NCI-H2107 treated with DMSO at 0.1 percent for 48 hours (cell line): ENCODE measurements at regions not wholly inside any gene's neighbourhood (a gene's known extent, or its start where the extent isn't known, plus 50 kb on each side); places are given as distances from the start of the nearest gene placed in this dataset.

Experiments used
- DNase-seq: peaks from one replicate; lab custom pipeline; 2025; ENCODE audit not compliant: unreplicated experiment; lab: John Stamatoyannopoulos, UW

- DNase-seq: no peak
These were observed 137.7 kb upstream of the POM121L12 start for GRCh38 chr7:52897713-52898112.

- DNase-seq: no peak
These were observed 138.1 kb upstream of the POM121L12 start for GRCh38 chr7:52897288-52897687.

GRCh38 chr7:52877240-52877639 is 158.2 kb upstream of the POM121L12 start:
- DNase-seq: no peak

- no peak for DNase-seq
These were observed 159.0 kb upstream of the POM121L12 start for GRCh38 chr7:52876402-52876801.

- no peak for DNase-seq
These were observed 171.8 kb upstream of the POM121L12 start for GRCh38 chr7:52863652-52864051.

- no peak for DNase-seq
These were observed 173.1 kb upstream of the POM121L12 start for GRCh38 chr7:52862321-52862720.

GRCh38 chr7:52857367-52857766 is 178.1 kb upstream of the POM121L12 start:
- no peak for DNase-seq

- DNase-seq: no peak
These were observed 180.8 kb upstream of the POM121L12 start for GRCh38 chr7:52854681-52855080.

- DNase-seq: no peak
These were observed 183.9 kb upstream of the POM121L12 start for GRCh38 chr7:52851547-52851946.

- DNase-seq: no peak
These were observed 192.0 kb upstream of the POM121L12 start for GRCh38 chr7:52843436-52843835.

GRCh38 chr7:52842202-52842900 is 193.1 kb upstream of the POM121L12 start:
- DNase-seq: no peak

- no peak for DNase-seq
These were observed 196.4 kb upstream of the POM121L12 start for GRCh38 chr7:52838981-52839411.

GRCh38 chr7:52831321-52831720 is 204.1 kb upstream of the POM121L12 start:
- DNase-seq: no peak

- no peak for DNase-seq
These were observed 204.6 kb upstream of the POM121L12 start for GRCh38 chr7:52830801-52831200.

- DNase-seq: no peak
These were observed 208.7 kb upstream of the POM121L12 start for GRCh38 chr7:52826515-52827265.

GRCh38 chr7:52825611-52826010 is 209.8 kb upstream of the POM121L12 start:
- no peak for DNase-seq

GRCh38 chr7:52811537-52811936 is 223.9 kb upstream of the POM121L12 start:
- no peak for DNase-seq

GRCh38 chr7:52799817-52800216 is 235.6 kb upstream of the POM121L12 start:
- no peak for DNase-seq

GRCh38 chr7:52797801-52798200 is 237.6 kb upstream of the POM121L12 start:
- no peak for DNase-seq

- DNase-seq: no peak
These were observed 240.8 kb upstream of the POM121L12 start for GRCh38 chr7:52794621-52795020.

GRCh38 chr7:52791176-52791700 is 244.2 kb upstream of the POM121L12 start:
- no peak for DNase-seq

- no peak for DNase-seq
These were observed 249.3 kb upstream of the POM121L12 start for GRCh38 chr7:52786174-52786573.
